ENCODE measurements at regions not wholly inside any gene's neighbourhood (a gene's known extent, or its start where the extent isn't known, plus 50 kb on each side); places are given as distances from the start of the nearest gene placed in this dataset.

- Histone ChIP-seq H3K27ac (no peak overlapping the region), H3K36me3 (no peaks in the 10 kb centered on the region), H3K9me3 (no peaks in the 10 kb centered on the region), H3K4me3 (replicated peaks in 1 of 3) (no peak overlapping the region), H3K27me3 (no peaks in the 10 kb centered on the region), H3K4me1 (no peaks in the 10 kb centered on the region)
- TF ChIP-seq CTCF (IDR thresholded peaks at IDR 0.05) (no peak), POLR2A (IDR thresholded peaks at IDR 0.05) (no peak)
- no peak for DNase-seq
- intact Hi-C loops (cut with DNase I): no loop called here
- WGBS, 2 donors: 47 to 58% methylated on average over 5 to 6 of the region's 11 CpGs
Observed at GRCh38 chr4:8779490-8779932, 92.1 kb downstream of the HMX1 start.

GRCh38 chr4:8778760-8779159 is 92.9 kb downstream of the HMX1 start:
- TF ChIP-seq POLR2A (IDR thresholded peaks at IDR 0.05) (no peak), CTCF (IDR thresholded peaks at IDR 0.05) (no peak)
- 65 to 73% methylated on average over 7 to 8 of the region's 9 CpGs for WGBS, 2 donors

GRCh38 chr4:8778291-8778690 is 93.3 kb downstream of the HMX1 start:
- 37 to 68% methylated on average over 4 to 9 of the region's 10 CpGs for WGBS, 2 donors
- intact Hi-C loops (cut with DNase I): no loop called here
- TF ChIP-seq CTCF (IDR thresholded peaks at IDR 0.05): no peak
- no peak for TF ChIP-seq POLR2A (IDR thresholded peaks at IDR 0.05)
- Histone ChIP-seq H3K4me1 (no peaks in the 10 kb centered on the region), H3K36me3 (no peaks in the 10 kb centered on the region), H3K4me3 (replicated peaks in 1 of 3) (no peak overlapping the region), H3K27me3 (no peaks in the 10 kb centered on the region), H3K27ac (no peak overlapping the region), H3K9me3 (no peaks in the 10 kb centered on the region)
- DNase-seq: no peak

More at GRCh38 chr4:8778760-8779159, 92.9 kb downstream of the HMX1 start:
- DNase-seq: no peak
- no peak overlapping the region for H3K27ac ChIP-seq
- H3K9me3 ChIP-seq: no peaks in the 10 kb centered on the region
- intact Hi-C loops (cut with DNase I): no loop called here
- no peaks in the 10 kb centered on the region for H3K4me1 ChIP-seq
- H3K4me3 ChIP-seq (replicated peaks in 1 of 3): no peak overlapping the region
- no peaks in the 10 kb centered on the region for H3K36me3 ChIP-seq
- no peaks in the 10 kb centered on the region for H3K27me3 ChIP-seq

GRCh38 chr4:8777320-8778196 is 94.1 kb downstream of the HMX1 start:
- Histone ChIP-seq H3K36me3 (no peaks in the 10 kb centered on the region), H3K9me3 (no peaks in the 10 kb centered on the region), H3K27ac (no peak overlapping the region), H3K4me1 (no peaks in the 10 kb centered on the region), H3K4me3 (replicated peaks in 1 of 3) (no peak overlapping the region), H3K27me3 (no peaks in the 10 kb centered on the region)
- intact Hi-C loops (cut with DNase I): no loop called here
- no peak for DNase-seq
- WGBS, 2 donors: 70 to 84% methylated on average over 6 to 8 of the region's 12 CpGs
- TF ChIP-seq CTCF (IDR thresholded peaks at IDR 0.05) (no peak), POLR2A (IDR thresholded peaks at IDR 0.05) (no peak)

- no peak for DNase-seq
- H3K9me3 ChIP-seq: no peaks in the 10 kb centered on the region
- no peak for TF ChIP-seq CTCF (IDR thresholded peaks at IDR 0.05)
- no peak for TF ChIP-seq POLR2A (IDR thresholded peaks at IDR 0.05)
- no peak overlapping the region for H3K4me3 ChIP-seq (replicated peaks in 1 of 3)
- no peaks in the 10 kb centered on the region for H3K27me3 ChIP-seq
- no peaks in the 10 kb centered on the region for H3K36me3 ChIP-seq
- WGBS, 2 donors: 83 to 89% methylated on average over 4 to 6 of the region's 6 CpGs
- no peaks in the 10 kb centered on the region for H3K4me1 ChIP-seq
- no peak overlapping the region for H3K27ac ChIP-seq
- intact Hi-C loops (cut with DNase I): no loop called here
Observed at GRCh38 chr4:8776366-8776765, 95.3 kb downstream of the HMX1 start.

Data from thyroid gland (tissue), 4 donors.